Progenitor cell of endocrine pancreas (in vitro differentiated cells): ENCODE measurements at regions not wholly inside any gene's neighbourhood (a gene's known extent, or its start where the extent isn't known, plus 50 kb on each side); places are given as distances from the start of the nearest gene placed in this dataset.

ENCODE experiments used
- DNase-seq: peaks from one replicate; pipeline ENCODE4 v3.0.0; 2021; ENCODE audit warnings: low spot score; ENCODE audit not compliant: unreplicated experiment
- H3K27ac Mint-ChIP-seq: 2 replicates; pipeline ENCODE4 v1.8.0; 2021; ENCODE audit warnings: mild to moderate bottlenecking, moderate library complexity, mixed read lengths
- H3K27me3 Mint-ChIP-seq: 2 replicates; pipeline ENCODE4 v1.8.0; 2021; ENCODE audit warnings: mixed read lengths
- H3K36me3 Mint-ChIP-seq: 2 replicates; pipeline ENCODE4 v1.8.0; 2022; ENCODE audit warnings: mixed read lengths; ENCODE audit not compliant: insufficient read depth
- H3K4me1 Mint-ChIP-seq: 2 replicates; pipeline ENCODE4 v1.8.0; 2021; ENCODE audit warnings: low read depth, mixed read lengths
- H3K4me3 Mint-ChIP-seq: 2 replicates; pipeline ENCODE4 v1.8.0; 2021; ENCODE audit warnings: low read depth, mild to moderate bottlenecking, moderate library complexity, mixed read lengths
- H3K9me3 Mint-ChIP-seq: 2 replicates; pipeline ENCODE4 v1.8.0; 2021; ENCODE audit warnings: low read depth, mixed read lengths
- CTCF ChIP-seq: fragments of 200-600 bp; sonication (generic); IDR thresholded peaks from one replicate; pipeline ENCODE4 v1.5.0; 2021; ENCODE audit warnings: antibody characterized with exemption, mild to moderate bottlenecking; ENCODE audit not compliant: unreplicated experiment

GRCh38 chr19:28972058-28972852 lies 240.7 kb downstream of the UQCRFS1 start:
- Mint-ChIP-seq H3K4me1 (peaks cover 3% of the 10 kb centered on the region), H3K36me3 (no peaks in the 10 kb centered on the region), H3K4me3 (no peak overlapping the region), H3K27ac (no peak overlapping the region), H3K9me3 (no peaks in the 10 kb centered on the region), H3K27me3 (peaks cover 34% of the 10 kb centered on the region)
- no peak for TF ChIP-seq CTCF
- DNase-seq = no peak

- Mint-ChIP-seq H3K9me3 (no peaks in the 10 kb centered on the region), H3K4me3 (no peak overlapping the region), H3K4me1 (peaks cover 10% of the 10 kb centered on the region), H3K36me3 (no peaks in the 10 kb centered on the region), H3K27me3 (peaks cover 28% of the 10 kb centered on the region), H3K27ac (no peak overlapping the region)
- DNase-seq = no peak
- no peak for TF ChIP-seq CTCF
Observed at GRCh38 chr19:28971513-28971912, 241.4 kb downstream of the UQCRFS1 start.

- Mint-ChIP-seq H3K4me1 (peaks cover 10% of the 10 kb centered on the region), H3K4me3 (no peak overlapping the region), H3K27ac (no peak overlapping the region), H3K27me3 (peaks cover 28% of the 10 kb centered on the region), H3K9me3 (no peaks in the 10 kb centered on the region), H3K36me3 (no peaks in the 10 kb centered on the region)
- no peak for DNase-seq
- no peak for TF ChIP-seq CTCF
Observed at GRCh38 chr19:28971049-28971448, 241.9 kb downstream of the UQCRFS1 start.

GRCh38 chr19:28968721-28969120 lies 244.2 kb downstream of the UQCRFS1 start:
- H3K4me3 Mint-ChIP-seq = no peak overlapping the region
- no peak for TF ChIP-seq CTCF
- H3K9me3 Mint-ChIP-seq = no peaks in the 10 kb centered on the region
- H3K4me1 Mint-ChIP-seq = peaks cover 10% of the 10 kb centered on the region
- no peaks in the 10 kb centered on the region for H3K36me3 Mint-ChIP-seq
- H3K27me3 Mint-ChIP-seq = peaks cover 25% of the 10 kb centered on the region
- no peak for DNase-seq
- no peak overlapping the region for H3K27ac Mint-ChIP-seq

GRCh38 chr19:28966737-28967399 lies 246.1 kb downstream of the UQCRFS1 start:
- Mint-ChIP-seq H3K27ac (no peak overlapping the region), H3K4me3 (no peak overlapping the region), H3K9me3 (no peaks in the 10 kb centered on the region), H3K27me3 (peaks cover 21% of the 10 kb centered on the region), H3K4me1 (peaks cover 10% of the 10 kb centered on the region), H3K36me3 (no peaks in the 10 kb centered on the region)
- DNase-seq = no peak
- no peak for TF ChIP-seq CTCF
